ENCODE measurements at regions not wholly inside any gene's neighbourhood (a gene's known extent, or its start where the extent isn't known, plus 50 kb on each side); places are given as distances from the start of the nearest gene placed in this dataset.

DNA sequence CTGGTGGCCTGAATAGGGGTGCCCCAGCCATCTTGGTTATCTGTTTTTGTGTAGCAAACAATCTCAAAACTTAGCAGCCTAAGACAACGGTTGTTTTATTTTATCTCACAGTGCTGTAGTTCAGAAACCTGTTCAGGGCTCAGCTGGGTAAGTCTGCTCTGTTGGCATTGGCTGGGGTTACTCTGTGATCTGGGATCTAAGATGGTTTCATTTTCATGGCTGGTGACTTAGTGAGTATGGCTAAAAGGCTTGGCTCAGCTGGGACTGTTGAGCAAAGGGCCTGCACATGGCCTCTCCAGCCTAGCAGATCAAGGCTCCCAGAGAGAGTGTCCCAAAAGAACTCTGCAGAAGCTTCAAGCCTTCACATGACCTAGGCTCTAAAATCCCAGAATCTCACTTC, 60.8 kb upstream of the POU2AF1 start:
- H3K4me1 ChIP-seq = peaks cover 0 to 5% (median 0%) of the 10 kb centered on the region in 4 donors
- H3K4me3 ChIP-seq = no peak overlapping the region
- no peaks in the 10 kb centered on the region for H3K9me3 ChIP-seq
- DNase-seq = no peak
- no peak overlapping the region for H3K27ac ChIP-seq
- intact Hi-C loops (cut with DNase I; ENCODE audit: low total_unique reads) = no loop called here
- TF ChIP-seq, protein P1, sequence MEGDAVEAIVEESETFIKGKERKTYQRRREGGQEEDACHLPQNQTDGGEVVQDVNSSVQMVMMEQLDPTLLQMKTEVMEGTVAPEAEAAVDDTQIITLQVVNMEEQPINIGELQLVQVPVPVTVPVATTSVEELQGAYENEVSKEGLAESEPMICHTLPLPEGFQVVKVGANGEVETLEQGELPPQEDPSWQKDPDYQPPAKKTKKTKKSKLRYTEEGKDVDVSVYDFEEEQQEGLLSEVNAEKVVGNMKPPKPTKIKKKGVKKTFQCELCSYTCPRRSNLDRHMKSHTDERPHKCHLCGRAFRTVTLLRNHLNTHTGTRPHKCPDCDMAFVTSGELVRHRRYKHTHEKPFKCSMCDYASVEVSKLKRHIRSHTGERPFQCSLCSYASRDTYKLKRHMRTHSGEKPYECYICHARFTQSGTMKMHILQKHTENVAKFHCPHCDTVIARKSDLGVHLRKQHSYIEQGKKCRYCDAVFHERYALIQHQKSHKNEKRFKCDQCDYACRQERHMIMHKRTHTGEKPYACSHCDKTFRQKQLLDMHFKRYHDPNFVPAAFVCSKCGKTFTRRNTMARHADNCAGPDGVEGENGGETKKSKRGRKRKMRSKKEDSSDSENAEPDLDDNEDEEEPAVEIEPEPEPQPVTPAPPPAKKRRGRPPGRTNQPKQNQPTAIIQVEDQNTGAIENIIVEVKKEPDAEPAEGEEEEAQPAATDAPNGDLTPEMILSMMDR (IDR thresholded peaks at IDR 0.05) = no peak
- H3K36me3 ChIP-seq = no peaks in the 10 kb centered on the region
- peaks cover 0 to 3% of the 10 kb centered on the region in 2 donors for H3K27me3 ChIP-seq

DNA sequence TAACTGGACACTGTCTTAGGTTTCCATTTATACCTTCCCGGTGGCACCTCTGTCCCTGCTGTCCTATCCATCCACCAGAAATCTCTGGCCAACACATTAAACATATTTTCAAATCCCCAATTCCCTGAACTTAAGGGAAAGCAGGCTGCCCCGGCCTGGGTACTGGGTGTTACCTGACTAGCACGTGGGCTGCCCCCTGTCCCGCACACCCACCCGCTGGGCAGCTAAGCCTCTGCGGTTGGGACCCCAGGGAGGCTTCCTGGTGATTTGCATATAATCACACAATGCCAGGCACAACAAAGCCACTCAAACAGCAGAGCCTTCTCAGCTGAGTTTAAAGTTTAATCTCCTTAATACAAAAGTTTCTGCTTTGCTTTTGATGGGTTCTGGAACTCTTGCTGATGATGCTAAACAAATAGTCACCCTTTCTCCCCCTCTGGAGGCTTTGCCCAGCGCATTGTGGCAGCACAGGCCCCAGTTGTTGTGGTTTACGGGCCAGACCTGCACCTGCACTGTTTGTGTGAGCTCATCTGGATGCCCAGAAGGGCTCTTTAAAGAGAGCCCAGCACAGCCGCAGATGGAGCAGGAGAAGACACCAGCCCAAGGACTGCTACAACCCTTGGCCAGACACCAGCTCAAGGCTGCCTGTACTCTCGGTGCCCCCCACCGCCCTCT, 59.9 kb upstream of the POU2AF1 start:
- Histone ChIP-seq H3K36me3 (no peaks in the 10 kb centered on the region), H3K9me3 (no peaks in the 10 kb centered on the region), H3K4me1 (peaks cover 0 to 5% (median 0%) of the 10 kb centered on the region in 4 donors), H3K4me3 (no peak overlapping the region), H3K27me3 (peaks cover 0 to 3% of the 10 kb centered on the region in 2 donors), H3K27ac (no peak overlapping the region)
- intact Hi-C loops (cut with DNase I; ENCODE audit: low total_unique reads) = no loop called here
- TF ChIP-seq, protein P1 (IDR thresholded peaks at IDR 0.05) = no peak
- no peak for DNase-seq

DNA sequence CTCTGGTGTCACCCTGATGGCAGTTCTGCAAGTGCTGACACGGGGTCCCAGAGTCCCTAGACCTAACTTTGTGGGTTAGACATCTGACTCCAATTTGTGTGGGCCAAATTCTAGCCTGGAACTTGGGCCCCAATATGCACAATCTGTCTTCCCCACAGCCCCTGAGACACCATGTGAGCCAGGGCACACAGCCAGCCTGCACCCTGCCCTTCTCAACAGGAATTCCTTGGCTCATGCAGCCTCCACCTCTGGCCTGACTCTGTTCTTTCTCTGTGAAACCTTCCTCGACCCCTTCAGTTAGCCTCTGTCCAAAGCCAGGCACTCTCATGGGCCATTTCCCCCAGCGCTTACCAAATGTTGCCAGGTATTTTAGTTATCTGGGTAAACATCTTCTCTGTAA, 59.1 kb upstream of the POU2AF1 start:
- H3K4me1 ChIP-seq = peaks cover 0 to 5% (median 0%) of the 10 kb centered on the region in 4 donors
- no peak overlapping the region for H3K27ac ChIP-seq
- H3K36me3 ChIP-seq = no peaks in the 10 kb centered on the region
- peaks cover 0 to 3% of the 10 kb centered on the region in 2 donors for H3K27me3 ChIP-seq
- H3K4me3 ChIP-seq = no peak overlapping the region
- TF ChIP-seq, protein P1 (IDR thresholded peaks at IDR 0.05) = no peak
- DNase-seq = no peak
- no peaks in the 10 kb centered on the region for H3K9me3 ChIP-seq
- intact Hi-C loops (cut with DNase I; ENCODE audit: low total_unique reads) = no loop called here

DNA sequence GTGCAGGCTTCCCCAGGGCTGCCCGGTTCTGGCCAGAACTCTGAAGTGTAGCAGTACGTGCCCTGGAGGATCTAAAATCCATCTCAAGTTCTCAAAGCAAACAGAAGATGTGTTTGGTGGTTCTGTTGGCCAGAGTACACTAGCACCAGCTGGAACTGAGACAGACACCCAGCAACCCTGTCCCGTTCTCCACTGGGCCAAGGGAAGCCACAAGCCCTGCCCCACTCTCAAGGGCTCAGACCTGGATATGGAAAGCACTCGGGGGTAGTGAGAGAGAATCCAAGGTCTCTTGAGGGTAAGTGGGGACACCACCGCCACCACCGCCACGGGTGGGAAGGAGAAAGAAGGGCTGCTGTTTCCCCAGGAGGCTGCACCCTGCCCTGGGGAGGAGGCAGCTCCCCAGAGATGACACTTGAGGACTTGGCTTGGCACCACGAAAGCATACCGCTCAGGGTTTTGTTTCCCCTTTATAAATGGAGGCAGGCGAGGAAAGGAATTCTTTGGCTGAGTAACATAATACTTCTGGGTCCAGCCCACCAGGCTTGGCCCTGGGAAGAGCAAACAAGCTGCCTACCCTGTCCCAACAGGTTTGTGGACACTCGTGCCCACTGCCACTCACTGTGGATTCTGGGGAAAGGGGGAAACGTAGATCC, 56.1 kb upstream of the POU2AF1 start:
- intact Hi-C loops (cut with DNase I; ENCODE audit: low total_unique reads) = no loop called here
- no peak overlapping the region for H3K27ac ChIP-seq

GRCh38 chr11:111429066-111429506, 50.0 kb upstream of the POU2AF1 start:
- no peak overlapping the region for H3K4me3 ChIP-seq
- DNase-seq = peak; percentile 74 to 77
- H3K36me3 ChIP-seq = no peaks in the 10 kb centered on the region
- no peaks in the 10 kb centered on the region for H3K9me3 ChIP-seq
- intact Hi-C loops (cut with DNase I; ENCODE audit: low total_unique reads) = loop anchor here (5.0 kb wide), 1 partner anchor 147 kb away; no protein-coding TSS in a partner anchor
- H3K4me1 ChIP-seq = no peaks in the 10 kb centered on the region
- no peak overlapping the region for H3K27ac ChIP-seq
- H3K27me3 ChIP-seq = no peaks in the 10 kb centered on the region
- TF ChIP-seq, protein P1 (IDR thresholded peaks at IDR 0.05) = peak; percentile 51 to 73

More for the DNA sequence above, 56.1 kb upstream of the POU2AF1 start:
- no peak overlapping the region for H3K4me3 ChIP-seq
- H3K27me3 ChIP-seq = peaks cover 0 to 3% of the 10 kb centered on the region in 2 donors
- H3K9me3 ChIP-seq = no peaks in the 10 kb centered on the region
- H3K4me1 ChIP-seq = peaks cover 0 to 5% (median 0%) of the 10 kb centered on the region in 4 donors
- TF ChIP-seq, protein P1 (IDR thresholded peaks at IDR 0.05) = no peak
- no peaks in the 10 kb centered on the region for H3K36me3 ChIP-seq
- DNase-seq = no peak

All from tibial artery (tissue), 4 donors.